OCI-LY7 (cell line): ENCODE measurements at regions not wholly inside any gene's neighbourhood (a gene's known extent, or its start where the extent isn't known, plus 50 kb on each side); places are given as distances from the start of the nearest gene placed in this dataset.

Experiments used
- BruUV-seq: library from RNA; stranded (reverse); fragments of 400-500 nt; replicated peaks from 2 replicates; lab custom pipeline; 2021; lab: Mats Ljungman, UMichigan
- CTCF ChIA-PET: fragments of 300-600 bp; sonication (Branson Sonifier 250); formaldehyde crosslinking; loops from one replicate; lab custom pipeline; 2022; ENCODE audit warnings: antibody characterized with exemption; ENCODE audit not compliant: unreplicated experiment; lab: Charles Lee
- POLR2A ChIA-PET: fragments of 300-600 bp; sonication (Branson Sonifier 250); formaldehyde crosslinking; loops from one replicate; lab custom pipeline; 2022; ENCODE audit warnings: antibody characterized with exemption; lab: Charles Lee
- DNase-seq: peaks from one replicate; pipeline ENCODE4 v3.0.0-alpha.2; 2015; ENCODE audit warnings: low spot score
- H2AFZ ChIP-seq: fragments of 200-600 bp; sonication (generic), shearing (Covaris generic); 2 replicates; pipeline ENCODE4 v1.6.1; 2014; ENCODE audit warnings: mild to moderate bottlenecking, antibody characterized with exemption, low read length, moderate library complexity
- H3K27ac ChIP-seq: fragments of 200-600 bp; sonication (generic); 2 replicates; pipeline ENCODE4 v1.5.1; 2014; ENCODE audit warnings: mixed run types, low read depth, mild to moderate bottlenecking, moderate library complexity, low read length, inconsistent platforms; ENCODE audit not compliant: poor library complexity, severe bottlenecking
- H3K36me3 ChIP-seq: fragments of 200-600 bp; sonication (generic); 2 replicates; pipeline ENCODE4 v1.6.1; 2014; ENCODE audit warnings: mild to moderate bottlenecking, antibody characterized with exemption, low read length, moderate library complexity, mixed read lengths; ENCODE audit not compliant: insufficient read depth
- H3K4me1 ChIP-seq: fragments of 200-600 bp; sonication (generic); 2 replicates; pipeline ENCODE4 v1.5.1; 2014; ENCODE audit warnings: mild to moderate bottlenecking, low read length; ENCODE audit not compliant: insufficient read depth, poor library complexity, severe bottlenecking
- H3K4me2 ChIP-seq: fragments of 200-600 bp; sonication (generic); 2 replicates; pipeline ENCODE4 v1.6.1; 2014; ENCODE audit warnings: mild to moderate bottlenecking, low read length
- H3K4me3 ChIP-seq: fragments of 200-600 bp; sonication (generic); 2 replicates; pipeline ENCODE4 v1.5.1; 2014; ENCODE audit warnings: mild to moderate bottlenecking, low read depth, low read length; ENCODE audit not compliant: poor library complexity, severe bottlenecking
- H3K79me2 ChIP-seq: fragments of 200-600 bp; sonication (generic); 2 replicates; pipeline ENCODE4 v1.6.1; 2016; ENCODE audit warnings: low read depth, mild to moderate bottlenecking, low read length, moderate library complexity, mixed read lengths; ENCODE audit not compliant: insufficient read depth
- H3K9me2 ChIP-seq: fragments of 200-600 bp; sonication (generic); 2 replicates; pipeline ENCODE4 v1.6.1; 2016; ENCODE audit warnings: mild to moderate bottlenecking, low read length, mixed read lengths; ENCODE audit not compliant: insufficient read depth
- H3K9me3 ChIP-seq: fragments of 200-600 bp; sonication (generic); 2 replicates; pipeline ENCODE4 v1.6.1; 2014; ENCODE audit warnings: mild to moderate bottlenecking, mixed run types, low read length, mixed read lengths
- H4K20me1 ChIP-seq: fragments of 200-600 bp; sonication (generic); 2 replicates; pipeline ENCODE4 v1.6.1; 2014; ENCODE audit warnings: mild to moderate bottlenecking, antibody characterized with exemption, low read length, moderate library complexity, mixed read lengths; ENCODE audit not compliant: insufficient read depth
- EZH2phosphoT487 ChIP-seq: fragments of 200-600 bp; sonication (generic); IDR thresholded peaks from 2 replicates; pipeline ENCODE4 v1.6.1; 2018; ENCODE audit warnings: low read depth, borderline replicate concordance, mild to moderate bottlenecking, mixed run types, antibody characterized with exemption, low read length, moderate library complexity, mixed read lengths
- intact Hi-C: fragments of 100-400 bp; cut with micrococcal nuclease; formaldehyde crosslinking; loops from one replicate; pipeline ENCODE4 v1.10.0; 2022; ENCODE audit not compliant: unreplicated experiment
- TF ChIP-seq, protein P1 (sequence below): fragments of 200-600 bp; sonication (generic); conservative IDR thresholded peaks from 2 replicates; pipeline ENCODE4 v1.5.1; 2014; ENCODE audit warnings: mild to moderate bottlenecking, antibody characterized with exemption, low read length, moderate library complexity, mixed read lengths

DNA sequence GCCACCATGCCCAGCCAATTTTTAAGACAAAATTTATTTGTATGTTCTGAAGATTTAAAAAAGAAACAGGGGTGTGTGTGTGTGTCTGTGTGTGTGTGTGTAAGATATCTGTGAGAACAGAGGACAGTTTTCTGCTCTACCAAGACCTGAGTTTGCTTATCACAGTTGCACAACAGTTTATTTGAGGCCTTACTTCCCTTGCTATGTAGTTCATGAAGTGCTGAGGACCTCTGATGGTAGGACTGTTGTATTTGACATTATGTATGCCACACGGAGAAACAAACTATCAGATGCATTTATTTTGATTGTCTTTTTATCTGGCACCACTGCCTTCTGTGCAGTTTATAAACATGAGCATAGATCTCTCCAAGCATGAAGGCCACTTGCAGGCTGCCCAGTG lies 355.2 kb downstream of the PBX1 start:
- Histone ChIP-seq H3K4me1 (no peaks in the 10 kb centered on the region), H4K20me1 (no peaks in the 10 kb centered on the region), H3K4me2 (no peak overlapping the region), H3K27ac (no peak overlapping the region), H3K79me2 (no peaks in the 10 kb centered on the region), H3K9me3 (no peaks in the 10 kb centered on the region), H3K36me3 (no peaks in the 10 kb centered on the region), H3K4me3 (no peak overlapping the region), H3K9me2 (no peaks in the 10 kb centered on the region), H2AFZ (no peak overlapping the region)
- TF ChIP-seq EZH2phosphoT487: no peak
- TF ChIP-seq, protein P1, sequence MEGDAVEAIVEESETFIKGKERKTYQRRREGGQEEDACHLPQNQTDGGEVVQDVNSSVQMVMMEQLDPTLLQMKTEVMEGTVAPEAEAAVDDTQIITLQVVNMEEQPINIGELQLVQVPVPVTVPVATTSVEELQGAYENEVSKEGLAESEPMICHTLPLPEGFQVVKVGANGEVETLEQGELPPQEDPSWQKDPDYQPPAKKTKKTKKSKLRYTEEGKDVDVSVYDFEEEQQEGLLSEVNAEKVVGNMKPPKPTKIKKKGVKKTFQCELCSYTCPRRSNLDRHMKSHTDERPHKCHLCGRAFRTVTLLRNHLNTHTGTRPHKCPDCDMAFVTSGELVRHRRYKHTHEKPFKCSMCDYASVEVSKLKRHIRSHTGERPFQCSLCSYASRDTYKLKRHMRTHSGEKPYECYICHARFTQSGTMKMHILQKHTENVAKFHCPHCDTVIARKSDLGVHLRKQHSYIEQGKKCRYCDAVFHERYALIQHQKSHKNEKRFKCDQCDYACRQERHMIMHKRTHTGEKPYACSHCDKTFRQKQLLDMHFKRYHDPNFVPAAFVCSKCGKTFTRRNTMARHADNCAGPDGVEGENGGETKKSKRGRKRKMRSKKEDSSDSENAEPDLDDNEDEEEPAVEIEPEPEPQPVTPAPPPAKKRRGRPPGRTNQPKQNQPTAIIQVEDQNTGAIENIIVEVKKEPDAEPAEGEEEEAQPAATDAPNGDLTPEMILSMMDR: no peak
- no peak for DNase-seq
- intact Hi-C loops: no loop called here
- ChIA-PET POLR2A (interaction anchor here (0.5 kb wide), 1 partner anchor 662 kb away, joined by 3 read pairs; no protein-coding TSS in a partner anchor), CTCF (no interaction called here)
- no TSS peak for BruUV-seq

DNA sequence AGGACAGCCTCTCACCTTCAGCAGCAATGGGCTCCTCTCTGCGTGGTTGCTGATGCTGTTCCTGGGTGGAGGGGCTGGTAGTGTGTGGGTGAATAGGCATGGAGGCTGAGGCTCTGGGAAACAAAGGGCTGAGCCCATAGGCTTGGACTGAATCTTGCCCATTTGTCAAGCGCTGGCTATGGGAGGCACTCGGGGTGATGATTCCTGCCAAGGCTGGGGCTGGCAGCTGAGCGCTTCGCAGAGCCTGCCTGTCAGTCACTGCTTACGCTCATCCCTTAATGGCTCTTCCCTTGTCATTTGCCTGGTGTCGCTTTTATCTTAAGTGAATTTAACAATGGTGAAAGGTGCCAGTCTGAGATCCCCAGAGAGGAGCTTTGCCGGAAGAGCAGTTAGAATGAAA lies 353.3 kb downstream of the PBX1 start:
- H3K4me3 ChIP-seq: no peak overlapping the region
- BruUV-seq: no TSS peak
- H4K20me1 ChIP-seq: no peaks in the 10 kb centered on the region
- no peaks in the 10 kb centered on the region for H3K79me2 ChIP-seq
- no peak overlapping the region for H3K4me2 ChIP-seq
- ChIA-PET CTCF (no interaction called here), POLR2A (no interaction called here)
- no peak for TF ChIP-seq EZH2phosphoT487
- TF ChIP-seq, protein P1: no peak
- intact Hi-C loops: no loop called here
- no peaks in the 10 kb centered on the region for H3K9me2 ChIP-seq
- no peak for DNase-seq
- no peaks in the 10 kb centered on the region for H3K9me3 ChIP-seq
- H2AFZ ChIP-seq: no peak overlapping the region
- H3K4me1 ChIP-seq: no peaks in the 10 kb centered on the region
- H3K27ac ChIP-seq: no peak overlapping the region
- no peaks in the 10 kb centered on the region for H3K36me3 ChIP-seq

DNA sequence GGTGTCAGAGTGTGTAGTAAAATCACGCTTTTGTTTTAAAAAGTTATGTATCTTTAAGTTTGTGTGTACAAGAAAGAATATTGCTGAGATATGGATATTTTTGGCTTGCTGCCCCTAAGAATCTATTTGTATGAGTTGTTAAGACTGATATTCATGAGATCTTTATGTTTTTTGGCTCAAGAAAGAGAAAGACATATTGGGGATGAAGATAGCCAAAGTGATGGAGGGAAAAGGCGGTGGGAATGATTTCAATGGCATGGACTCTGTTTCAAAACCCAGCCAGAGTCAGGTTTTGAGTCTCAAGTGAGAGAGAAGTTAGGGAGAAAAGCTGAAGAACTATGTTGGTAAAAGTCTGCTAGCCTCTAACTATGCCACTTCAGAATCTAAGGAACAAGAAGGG lies 351.7 kb downstream of the PBX1 start:
- H3K9me3 ChIP-seq: no peaks in the 10 kb centered on the region
- BruUV-seq: no TSS peak
- no peak for TF ChIP-seq EZH2phosphoT487
- TF ChIP-seq, protein P1: no peak
- H4K20me1 ChIP-seq: no peaks in the 10 kb centered on the region
- H3K36me3 ChIP-seq: no peaks in the 10 kb centered on the region
- intact Hi-C loops: no loop called here
- H3K27ac ChIP-seq: no peak overlapping the region
- no peak overlapping the region for H3K4me2 ChIP-seq
- no peaks in the 10 kb centered on the region for H3K4me1 ChIP-seq
- DNase-seq: no peak
- CTCF ChIA-PET: no interaction called here
- H2AFZ ChIP-seq: no peak overlapping the region
- H3K4me3 ChIP-seq: no peak overlapping the region
- H3K79me2 ChIP-seq: no peaks in the 10 kb centered on the region
- POLR2A ChIA-PET: interaction anchor here (0.9 kb wide), 1 partner anchor 25 kb away, joined by 3 read pairs; no protein-coding TSS in a partner anchor
- H3K9me2 ChIP-seq: no peaks in the 10 kb centered on the region
